ENCODE measurements at regions not wholly inside any gene's neighbourhood (a gene's known extent, or its start where the extent isn't known, plus 50 kb on each side); places are given as distances from the start of the nearest gene placed in this dataset.
"Not testable (repeated sequence)": the region's sequence is repeated elsewhere in the genome, so short reads cannot be mapped to it uniquely, and the experiment has no call there.

DNA sequence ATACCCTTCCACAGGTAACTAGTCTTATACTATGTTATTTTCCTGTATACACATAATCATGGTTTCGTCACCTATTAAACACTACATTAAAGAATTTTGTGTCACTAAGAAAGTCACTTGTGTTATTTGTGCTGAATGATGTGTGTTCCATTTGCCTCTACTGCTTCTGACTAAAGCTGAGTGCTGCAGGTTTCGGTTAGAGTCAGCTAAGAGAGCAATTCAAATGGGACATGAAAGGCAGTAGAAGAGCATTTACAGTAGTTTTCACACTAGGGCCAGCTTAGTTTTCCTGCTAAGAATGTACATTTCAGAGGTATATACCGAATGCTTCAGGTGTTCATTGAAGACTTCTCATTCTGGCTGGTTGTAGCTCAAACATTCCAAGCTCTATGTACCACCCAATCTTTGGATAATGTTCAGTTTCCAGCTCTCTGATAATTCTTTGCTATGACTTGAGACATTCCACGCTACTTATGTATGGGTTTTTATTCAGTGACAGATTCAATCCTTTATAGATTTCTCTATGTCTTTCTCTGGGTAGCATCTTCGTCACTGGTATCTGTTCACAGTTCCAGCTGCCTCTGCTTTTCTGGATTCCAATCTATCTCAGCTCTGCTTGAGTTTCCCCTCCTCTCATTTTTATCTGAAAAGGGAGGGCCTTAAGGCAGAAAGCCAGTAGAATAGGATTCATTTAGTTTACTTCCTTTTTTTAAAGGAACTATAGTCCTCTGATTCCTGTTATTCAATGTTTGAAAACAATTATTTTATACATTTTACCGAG lies 164.4 kb downstream of the CXXC4 start:
- ATAC-seq: no peak

DNA sequence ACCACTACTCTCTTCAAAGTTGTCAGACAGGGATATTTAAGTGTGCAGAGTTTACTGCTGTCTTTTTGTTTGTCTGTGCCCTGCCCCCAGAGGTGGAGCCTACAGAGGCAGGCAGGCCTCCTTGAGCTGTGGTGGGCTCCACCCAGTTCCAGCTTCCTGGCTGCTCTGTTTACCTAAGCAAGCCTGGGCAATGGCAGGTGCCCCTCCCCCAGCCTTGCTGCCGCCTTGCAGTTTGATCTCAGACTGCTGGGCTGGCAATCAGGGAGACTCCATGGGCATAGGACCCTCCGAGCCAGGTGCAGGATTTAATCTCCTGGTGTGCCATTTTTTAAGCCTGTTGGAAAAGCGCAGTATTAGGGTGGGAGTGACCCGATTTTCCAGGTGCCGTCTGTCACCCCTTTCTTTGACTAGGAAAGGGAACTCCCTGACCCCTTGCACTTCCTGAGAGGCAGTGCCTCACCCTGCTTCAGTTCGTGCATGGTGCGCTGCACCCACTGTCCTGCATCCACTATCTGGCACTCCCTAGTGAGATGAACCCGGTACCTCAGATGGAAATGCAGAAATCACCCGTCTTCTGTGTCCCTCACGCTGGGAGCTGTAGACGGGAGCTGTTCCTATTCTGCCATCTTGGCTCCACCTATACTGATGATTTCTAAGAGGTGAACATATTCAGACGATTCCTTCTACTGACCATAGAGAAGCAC lies 167.6 kb downstream of the CXXC4 start:
- not testable (repeated sequence) for ATAC-seq

DNA sequence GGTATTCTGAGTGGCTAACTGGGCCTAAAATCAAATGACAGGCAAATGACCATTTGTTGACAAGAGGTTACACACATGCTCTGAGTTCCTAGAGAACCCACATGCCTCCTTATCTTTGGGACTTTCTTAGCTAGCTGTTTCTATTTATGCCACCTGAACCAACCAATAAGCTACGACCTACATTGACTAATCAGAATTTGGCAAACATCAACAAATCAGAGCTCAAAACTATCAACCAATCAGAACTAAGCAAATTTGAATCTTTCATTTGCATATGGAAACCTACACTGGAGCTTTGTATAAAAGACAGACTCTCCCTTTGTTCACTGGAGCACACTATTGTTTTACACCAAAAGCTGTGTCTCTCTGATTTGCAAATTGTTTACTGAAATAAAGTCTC lies 192.0 kb downstream of the CXXC4 start:
- no peak for ATAC-seq

DNA sequence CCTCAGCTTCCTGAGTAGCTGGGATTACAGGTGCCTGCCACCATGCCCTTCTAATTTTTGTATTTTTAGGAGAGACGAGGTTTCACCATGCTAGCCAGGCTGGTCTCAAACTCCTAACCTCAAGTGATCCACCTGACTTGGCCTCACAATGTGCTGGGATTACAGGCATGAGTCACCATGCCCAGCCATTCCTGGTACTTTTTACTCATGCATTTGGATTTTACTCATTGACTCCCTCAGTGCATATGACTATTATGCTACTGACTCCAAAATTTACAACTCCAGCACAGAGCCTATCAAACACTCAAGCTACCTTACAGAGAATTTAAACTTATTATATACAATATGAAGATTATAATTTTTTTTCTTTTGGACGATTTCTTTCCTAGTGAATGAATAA lies 199.9 kb downstream of the CXXC4 start:
- no peak for ATAC-seq

DNA sequence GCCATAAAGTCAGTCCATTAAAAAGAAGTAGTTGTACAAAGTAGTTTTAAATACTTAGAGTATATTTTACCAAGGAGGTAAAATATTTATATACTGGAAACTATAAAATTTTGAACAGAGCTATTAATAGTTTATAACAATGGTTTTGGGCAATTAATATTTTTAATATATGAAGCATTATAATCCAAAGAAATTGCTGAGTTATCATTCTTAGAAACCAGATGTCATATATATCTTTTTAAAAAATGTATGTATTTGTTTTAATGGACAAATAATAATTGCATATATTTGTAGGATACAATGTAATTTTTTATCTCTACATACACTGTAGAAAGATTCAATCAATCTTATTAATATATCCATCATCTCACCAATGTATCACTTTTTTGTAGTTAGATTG lies 207.8 kb downstream of the CXXC4 start:
- no peak for ATAC-seq

DNA sequence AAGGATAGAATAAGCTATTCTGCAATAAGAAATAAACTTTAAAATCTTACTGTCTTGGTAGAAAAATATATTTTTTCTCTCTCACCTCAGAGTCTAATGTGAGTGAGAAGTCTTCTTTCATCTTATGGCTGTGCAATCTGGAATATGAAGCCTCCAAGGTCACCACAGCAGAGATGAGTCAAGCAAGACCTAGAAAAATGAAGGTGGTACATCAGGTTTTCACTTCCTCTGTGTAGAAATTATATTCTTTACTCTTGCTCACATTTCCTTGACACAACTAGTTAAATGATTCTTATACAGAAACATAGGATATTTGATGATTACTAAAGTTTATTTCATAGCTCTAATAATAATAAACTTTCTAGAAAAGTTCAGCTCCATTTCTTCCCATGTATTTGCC lies 211.4 kb downstream of the CXXC4 start:
- no peak for ATAC-seq

DNA sequence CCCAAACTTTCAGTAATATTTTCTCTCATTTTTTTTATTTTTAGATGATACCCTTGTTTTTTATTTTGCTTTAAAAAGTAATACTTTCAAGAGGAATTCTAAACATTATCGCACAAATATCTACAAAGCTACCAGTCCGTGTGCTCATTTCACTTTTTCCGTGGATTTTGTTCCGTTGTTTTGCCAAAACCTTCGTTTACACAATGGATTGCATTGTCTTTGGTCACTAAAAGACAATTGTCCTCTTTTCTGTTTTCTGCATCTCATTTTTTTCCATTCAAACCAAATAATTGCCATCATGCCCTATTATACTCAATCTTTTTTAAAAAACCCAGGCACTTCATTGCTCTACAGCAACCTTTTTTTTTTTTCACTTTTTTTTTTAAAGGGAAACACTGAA lies 214.9 kb downstream of the CXXC4 start:
- no peak for ATAC-seq

DNA sequence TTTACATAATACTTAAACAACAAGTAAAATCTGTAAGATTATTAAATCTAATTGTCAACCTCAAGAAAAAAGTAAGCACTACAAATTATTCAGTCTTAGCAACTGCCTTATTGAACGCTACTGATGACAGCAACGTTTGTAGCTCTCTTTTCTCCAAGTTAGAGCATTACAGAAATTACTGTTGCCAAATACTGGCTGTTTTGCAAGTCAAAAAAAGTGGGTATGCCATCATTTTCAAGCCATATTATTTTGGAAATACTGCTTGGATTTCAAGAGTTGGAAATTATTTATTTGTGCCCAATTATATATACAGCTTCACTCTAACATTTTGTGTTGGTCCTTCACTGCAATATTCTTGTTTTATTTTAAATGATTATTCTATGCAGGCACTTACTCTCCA lies 221.7 kb downstream of the CXXC4 start:
- ATAC-seq: no peak

DNA sequence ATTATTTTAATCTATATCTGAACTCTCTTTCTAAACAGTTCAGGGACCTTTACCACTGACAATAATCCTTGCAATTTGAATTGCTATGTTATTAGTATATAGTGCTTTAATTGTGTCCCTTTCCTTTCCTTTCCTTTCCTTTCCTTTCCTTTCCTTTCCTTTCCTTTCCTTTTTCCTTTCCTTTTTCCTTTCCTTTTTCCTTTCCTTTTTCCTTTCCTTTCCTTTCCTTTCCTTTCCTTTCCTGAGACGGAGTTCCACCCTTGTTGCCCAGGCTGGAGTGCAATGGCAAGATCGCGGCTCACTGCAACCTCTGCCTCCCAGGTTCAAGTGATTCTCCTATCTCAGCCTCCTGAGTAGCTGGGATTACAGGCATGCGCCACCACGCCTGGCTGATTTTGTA lies 225.1 kb downstream of the CXXC4 start:
- not testable (repeated sequence) for ATAC-seq

DNA sequence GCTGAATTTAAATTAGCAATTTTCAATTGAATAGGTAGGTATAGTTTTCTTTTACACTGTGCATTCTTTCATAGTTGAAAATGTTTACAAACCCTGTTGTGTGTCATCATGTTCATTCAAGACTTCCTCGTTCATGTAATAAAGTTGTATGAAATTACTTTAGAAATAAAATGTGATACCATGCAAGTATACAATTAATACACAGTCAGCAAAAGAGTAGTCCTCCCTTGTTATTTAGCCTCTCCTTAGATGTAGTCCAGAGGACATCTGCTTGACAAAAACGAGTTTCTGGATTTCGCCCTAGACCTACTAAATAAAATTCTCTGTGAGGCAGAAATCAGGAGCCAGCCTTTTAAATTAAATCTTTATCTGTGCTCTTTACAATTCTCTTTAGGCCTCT lies 231.6 kb downstream of the CXXC4 start:
- no peak for ATAC-seq

DNA sequence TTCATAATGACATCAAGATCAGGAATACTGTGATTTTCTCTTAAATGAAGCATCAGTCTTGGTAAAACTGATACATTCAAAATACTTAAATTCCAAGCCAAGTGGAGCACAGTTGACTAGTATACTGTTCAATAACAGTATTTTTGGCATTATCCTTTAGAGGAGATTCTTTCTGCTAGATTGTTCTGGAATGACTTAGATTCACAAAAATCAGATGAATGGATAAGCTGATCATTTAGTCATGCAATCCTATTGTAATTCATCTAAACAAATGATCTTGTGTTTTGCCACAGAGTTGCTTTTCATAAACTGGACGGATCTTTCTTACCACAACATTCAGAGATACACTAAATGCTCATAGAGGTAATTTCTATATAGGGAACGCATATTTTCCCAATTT lies 232.0 kb downstream of the CXXC4 start:
- ATAC-seq: no peak

DNA sequence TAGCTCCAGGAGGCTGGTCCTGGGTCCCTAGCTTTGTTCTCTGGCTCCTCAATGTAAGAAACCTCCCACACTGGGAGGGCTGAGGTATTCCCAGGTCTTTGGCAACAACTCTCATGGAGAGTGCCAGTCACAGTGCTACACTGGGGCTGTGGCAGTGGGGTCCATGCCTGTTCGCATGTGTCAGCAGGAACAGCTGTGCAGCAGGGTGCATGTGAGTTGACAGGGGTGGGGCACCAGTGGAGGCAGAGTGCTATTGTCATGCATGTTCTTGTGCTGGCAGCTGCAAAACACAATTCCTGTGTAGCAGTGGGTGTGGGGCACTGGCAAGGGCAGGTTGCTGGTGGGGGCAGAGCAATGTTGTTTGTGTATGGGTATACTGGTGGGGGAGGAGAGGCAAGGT lies 246.0 kb downstream of the CXXC4 start:
- ATAC-seq: no peak

DNA sequence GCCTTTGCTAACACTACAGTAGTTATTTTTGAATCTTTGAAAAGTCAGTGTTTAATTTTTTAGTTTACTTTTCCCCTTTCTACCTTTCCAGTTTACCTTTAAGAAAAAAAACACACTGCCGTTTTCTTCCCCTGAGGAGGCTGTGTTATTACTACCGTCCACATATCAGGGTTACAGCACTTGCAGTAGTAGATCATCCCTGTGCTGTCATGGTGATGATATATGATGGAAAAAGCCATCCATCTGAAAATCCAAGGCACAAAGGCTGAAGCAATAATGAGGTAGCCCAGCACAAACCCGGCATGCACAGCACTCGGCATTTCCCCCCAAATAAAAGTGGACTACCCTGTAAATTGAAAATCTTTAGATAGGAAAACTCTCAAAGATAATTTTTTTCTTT lies 258.7 kb downstream of the CXXC4 start:
- no peak for ATAC-seq

DNA sequence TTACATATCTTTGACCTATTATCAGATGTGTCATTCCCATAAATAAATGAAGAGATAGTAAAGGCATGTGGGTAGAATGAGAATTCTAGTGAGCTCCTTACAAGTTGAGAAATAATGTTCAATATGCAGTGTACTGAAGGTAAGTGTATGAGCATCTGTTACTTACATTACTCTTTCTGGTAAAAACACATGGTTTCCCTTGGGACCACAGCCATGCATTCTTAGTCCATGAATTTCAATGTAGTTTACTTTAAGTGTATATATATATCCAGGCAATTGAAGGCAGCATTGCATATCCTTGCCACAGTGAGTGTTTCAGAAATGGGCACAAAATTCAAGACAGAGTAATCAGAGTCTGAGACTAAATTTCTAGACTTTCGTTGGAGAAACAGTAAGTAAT lies 277.2 kb downstream of the CXXC4 start:
- no peak for ATAC-seq

DNA sequence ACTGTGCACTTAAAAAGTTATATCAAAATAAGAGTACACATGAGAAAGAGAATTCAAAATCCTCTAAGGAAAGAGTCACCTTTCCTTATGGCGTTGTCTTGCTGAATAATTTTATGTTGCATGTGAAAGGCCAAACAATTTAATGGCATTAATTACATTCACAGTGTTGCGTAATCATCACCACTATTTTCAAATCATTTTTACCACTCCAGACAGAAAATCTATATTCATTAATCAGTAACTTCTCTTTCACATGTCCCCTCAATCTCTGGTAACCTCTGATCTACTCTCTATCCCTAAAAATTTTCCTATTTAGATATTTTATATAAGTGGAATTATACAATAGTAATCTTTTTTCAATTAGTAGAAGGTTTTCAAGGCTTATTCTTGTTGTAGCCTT lies 283.0 kb downstream of the CXXC4 start:
- no peak for ATAC-seq

DNA sequence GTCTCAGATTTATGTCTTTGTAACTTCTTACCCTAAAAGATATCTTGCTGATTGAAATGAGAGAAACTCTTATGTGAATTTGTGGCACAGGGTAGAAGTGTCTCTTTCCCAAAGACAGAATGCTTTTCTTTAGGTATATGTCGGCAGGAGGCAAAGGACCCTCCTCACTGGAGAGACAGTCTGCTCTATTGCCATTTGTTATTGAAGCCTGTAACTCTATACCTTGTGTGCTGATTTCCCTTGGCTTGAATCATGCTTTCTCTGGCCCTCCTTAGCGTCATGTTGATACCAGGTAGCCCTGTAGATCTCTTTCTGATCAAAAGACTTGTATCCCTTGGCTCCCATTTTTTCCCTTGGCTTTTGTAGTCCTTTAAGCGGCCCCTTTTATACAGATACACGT lies 284.3 kb downstream of the CXXC4 start:
- no peak for ATAC-seq

DNA sequence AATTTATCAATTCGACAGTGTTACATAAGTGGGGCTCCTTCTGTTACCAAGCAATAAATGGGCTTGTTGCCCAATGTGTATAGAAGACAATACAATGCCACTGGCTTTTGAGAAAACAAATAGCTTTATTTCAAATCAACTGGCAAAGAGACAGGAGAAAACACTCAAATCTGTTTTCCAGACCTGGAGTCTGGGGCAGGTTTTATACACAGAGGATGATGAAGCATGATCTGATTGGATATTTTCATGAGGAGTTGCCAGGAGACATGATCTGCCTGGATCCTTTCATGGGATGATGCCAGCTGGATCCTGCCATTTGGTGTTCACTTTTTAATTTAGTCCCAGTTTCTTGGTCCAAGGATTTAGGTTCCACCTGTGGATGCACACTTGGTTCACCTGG lies 287.9 kb downstream of the CXXC4 start:
- ATAC-seq: no peak

DNA sequence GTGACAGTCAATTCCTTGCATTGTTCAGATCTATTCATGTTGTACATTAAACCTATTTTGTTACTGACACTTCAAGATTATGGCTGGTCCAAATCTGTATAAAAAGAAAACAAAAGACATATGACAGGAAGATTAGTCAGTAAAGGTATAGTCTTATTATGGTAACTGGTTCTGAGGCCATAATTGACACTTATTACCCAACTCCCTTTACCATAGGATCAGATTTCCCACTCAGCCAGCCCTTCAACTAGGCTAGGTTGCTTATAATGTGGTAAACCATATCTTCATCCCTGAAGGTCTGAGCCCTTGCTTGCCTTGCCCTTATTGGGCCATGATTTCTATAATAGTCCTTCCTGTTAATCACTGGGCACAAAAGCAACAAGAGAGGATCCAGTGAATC lies 289.6 kb downstream of the CXXC4 start:
- no peak for ATAC-seq

DNA sequence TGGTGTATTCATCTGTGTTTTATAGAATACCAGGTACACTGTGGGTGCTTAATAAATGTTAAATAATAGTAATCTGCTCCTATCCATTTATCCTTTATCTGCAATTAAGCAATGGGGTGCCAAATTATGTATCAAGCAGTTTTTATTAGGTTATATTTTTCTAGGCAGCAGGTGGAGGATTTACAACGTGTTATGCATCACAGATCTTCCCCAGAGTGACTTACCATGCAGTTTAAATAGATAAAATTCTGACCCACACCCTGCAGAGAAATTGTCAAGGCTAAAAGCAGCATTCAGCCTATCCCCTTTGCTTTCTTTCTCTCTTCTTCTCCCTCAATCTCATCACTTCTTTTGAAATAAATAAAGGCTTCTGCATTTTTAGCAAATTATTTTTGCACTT lies 306.4 kb downstream of the CXXC4 start:
- ATAC-seq: no peak

DNA sequence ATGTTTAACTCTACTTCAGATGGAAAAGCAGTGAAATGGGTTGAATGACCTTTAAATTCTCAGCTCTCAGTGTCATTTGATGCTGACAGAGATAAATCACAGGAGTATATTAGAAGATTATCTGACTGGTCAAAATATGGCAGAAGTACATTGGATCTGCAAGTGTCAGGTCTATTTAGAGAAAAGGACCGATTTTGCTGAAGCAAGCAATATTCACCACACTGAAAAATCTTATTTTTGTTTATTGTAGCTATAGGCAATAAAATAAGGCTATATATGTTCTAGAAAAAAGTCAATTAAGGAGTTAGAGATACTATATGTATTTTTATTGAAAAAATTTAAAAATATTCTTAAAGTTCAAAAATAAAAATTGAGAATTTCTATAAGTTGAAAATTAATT lies 325.3 kb downstream of the CXXC4 start:
- no peak for ATAC-seq

DNA sequence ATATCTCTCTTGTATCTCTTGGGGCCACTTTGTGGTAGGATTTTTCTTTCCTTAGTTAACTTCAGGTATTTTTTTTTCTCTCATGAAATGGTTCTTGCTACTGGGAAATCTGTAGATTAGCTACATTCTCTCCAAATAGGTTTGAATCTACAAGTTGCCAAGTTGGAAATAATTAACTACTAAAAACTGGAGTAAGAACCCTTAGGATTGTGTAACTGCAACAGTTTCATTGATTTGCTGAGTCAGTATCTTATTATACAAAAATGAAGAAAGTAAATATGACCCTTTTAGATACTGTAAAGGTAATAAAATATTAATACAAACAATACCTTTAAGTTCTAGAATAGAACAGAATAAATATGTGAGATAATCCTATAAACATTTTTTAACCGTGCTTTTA lies 327.9 kb downstream of the CXXC4 start:
- ATAC-seq: no peak

DNA sequence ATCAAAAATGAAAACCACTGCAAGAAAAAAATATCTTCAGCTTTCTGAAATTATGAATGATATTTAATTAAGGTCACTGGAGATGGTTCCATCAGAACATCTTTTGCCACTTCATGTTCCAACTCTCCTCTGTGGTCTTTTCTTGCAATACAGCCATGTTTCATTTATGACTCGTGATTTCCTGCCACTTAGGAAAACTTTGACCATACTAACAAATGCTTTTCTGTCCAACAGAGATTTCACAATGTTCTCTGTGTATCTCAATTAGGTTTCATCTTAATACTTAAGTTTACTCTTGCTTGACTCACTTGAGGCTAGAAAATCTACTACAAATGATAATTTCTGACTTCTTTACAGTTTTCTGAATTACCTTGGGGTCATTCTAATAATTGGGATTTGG lies 330.9 kb downstream of the CXXC4 start:
- ATAC-seq: no peak

DNA sequence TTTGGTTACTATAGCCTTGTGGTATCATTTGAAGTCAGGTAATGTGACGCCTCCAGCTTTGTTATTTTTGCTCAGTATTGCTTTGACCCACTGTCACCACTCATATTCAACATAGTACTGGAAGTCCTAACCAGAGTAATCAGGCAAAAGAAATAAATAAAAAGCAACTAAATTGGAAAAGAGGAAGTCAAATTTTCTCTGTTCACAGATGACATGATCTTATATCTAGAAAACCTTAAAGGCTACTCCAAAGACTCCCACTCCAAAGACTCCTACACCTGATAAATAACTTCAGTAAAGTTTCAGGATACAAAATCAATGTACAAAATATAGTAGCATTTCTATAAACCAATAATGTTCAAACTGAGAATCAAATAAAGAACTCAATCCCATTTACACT lies 348.6 kb downstream of the CXXC4 start:
- ATAC-seq: no peak

DNA sequence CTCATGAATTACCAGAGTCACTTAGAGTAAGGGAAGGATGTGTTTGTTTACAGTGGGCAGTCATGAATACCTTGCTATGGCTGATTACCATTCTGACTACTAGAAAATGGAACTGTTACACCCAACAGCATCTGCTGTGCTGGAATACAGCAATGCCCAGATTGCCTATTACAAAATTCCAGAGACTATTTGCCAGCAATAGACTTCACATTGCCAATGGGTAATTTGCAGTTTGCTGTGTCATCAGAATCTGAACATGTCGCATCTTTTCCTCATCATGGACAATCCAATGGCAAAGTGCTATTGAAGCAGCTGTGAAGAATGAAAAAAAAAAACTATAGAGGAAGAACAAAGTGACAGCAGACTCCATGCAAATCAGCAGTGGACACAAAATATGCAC lies 356.6 kb downstream of the CXXC4 start:
- ATAC-seq: no peak

DNA sequence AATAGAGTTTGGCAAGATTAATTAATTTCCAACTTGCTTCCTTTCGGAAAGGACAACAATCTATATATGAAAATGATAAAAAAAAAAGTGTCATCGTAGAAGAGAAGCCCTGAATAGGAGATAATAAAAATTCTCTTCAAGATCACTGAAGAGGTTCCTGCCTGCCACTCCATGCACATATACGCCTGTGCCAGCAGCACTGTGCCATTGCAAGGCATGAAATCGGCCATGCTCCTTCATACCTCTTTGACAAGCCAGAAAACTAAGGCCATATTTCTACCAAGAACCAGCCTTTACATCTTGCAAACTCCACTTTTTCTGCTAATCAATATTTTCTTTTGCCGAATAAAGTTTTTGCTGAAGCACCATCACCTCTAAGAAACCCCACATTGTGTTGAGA lies 365.5 kb downstream of the CXXC4 start:
- no peak for ATAC-seq
